Tibial nerve (tissue), 4 donors: ENCODE measurements at regions not wholly inside any gene's neighbourhood (a gene's known extent, or its start where the extent isn't known, plus 50 kb on each side); places are given as distances from the start of the nearest gene placed in this dataset.

Source experiments
- EP300 ChIP-seq, 2 donors: sonication (generic); formaldehyde crosslinking; IDR thresholded peaks; one replicate each; pipeline ENCODE4 v1.6.1; 2017; ENCODE audit warnings: antibody characterized with exemption in 2 of 2, mild to moderate bottlenecking in 1 of 2
- POLR2A ChIP-seq, 2 donors: fragments of 450-650 bp; IDR thresholded peaks; one replicate each; pipeline ENCODE4 v1.6.1; 2017; ENCODE audit warnings: antibody characterized with exemption in 2 of 2, mild to moderate bottlenecking in 2 of 2, moderate library complexity in 2 of 2
- TF ChIP-seq, protein P1 (sequence below), 5 experiments: fragments of 200-600 bp in 3 of 5; fragments of 450-650 bp in 2 of 5; sonication (generic) in 3 of 5; IDR thresholded peaks; one replicate each; pipeline ENCODE4 v1.5.1; 2016 to 2019; ENCODE audit warnings: antibody characterized with exemption in 5 of 5, mild to moderate bottlenecking in 3 of 5, moderate library complexity in 2 of 5

- TF ChIP-seq, protein P1, sequence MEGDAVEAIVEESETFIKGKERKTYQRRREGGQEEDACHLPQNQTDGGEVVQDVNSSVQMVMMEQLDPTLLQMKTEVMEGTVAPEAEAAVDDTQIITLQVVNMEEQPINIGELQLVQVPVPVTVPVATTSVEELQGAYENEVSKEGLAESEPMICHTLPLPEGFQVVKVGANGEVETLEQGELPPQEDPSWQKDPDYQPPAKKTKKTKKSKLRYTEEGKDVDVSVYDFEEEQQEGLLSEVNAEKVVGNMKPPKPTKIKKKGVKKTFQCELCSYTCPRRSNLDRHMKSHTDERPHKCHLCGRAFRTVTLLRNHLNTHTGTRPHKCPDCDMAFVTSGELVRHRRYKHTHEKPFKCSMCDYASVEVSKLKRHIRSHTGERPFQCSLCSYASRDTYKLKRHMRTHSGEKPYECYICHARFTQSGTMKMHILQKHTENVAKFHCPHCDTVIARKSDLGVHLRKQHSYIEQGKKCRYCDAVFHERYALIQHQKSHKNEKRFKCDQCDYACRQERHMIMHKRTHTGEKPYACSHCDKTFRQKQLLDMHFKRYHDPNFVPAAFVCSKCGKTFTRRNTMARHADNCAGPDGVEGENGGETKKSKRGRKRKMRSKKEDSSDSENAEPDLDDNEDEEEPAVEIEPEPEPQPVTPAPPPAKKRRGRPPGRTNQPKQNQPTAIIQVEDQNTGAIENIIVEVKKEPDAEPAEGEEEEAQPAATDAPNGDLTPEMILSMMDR (IDR thresholded peaks at IDR 0.05): no peak
- no peak for TF ChIP-seq EP300 (IDR thresholded peaks at IDR 0.05)
- no peak for TF ChIP-seq POLR2A (IDR thresholded peaks at IDR 0.05)
Measured at GRCh38 chr7:12761691-12762090, 74.3 kb downstream of the ARL4A start.
